ENCODE measurements at regions not wholly inside any gene's neighbourhood (a gene's known extent, or its start where the extent isn't known, plus 50 kb on each side); places are given as distances from the start of the nearest gene placed in this dataset.

GRCh38 chr1:96425382-96426129, 296.0 kb upstream of the PTBP2 start:
- TF ChIP-seq CTCF (IDR thresholded peaks at IDR 0.05 in 4 of 5, conservative IDR thresholded peaks at IDR 0.05 in 1 of 5) = no peak
- TF ChIP-seq POLR2A (IDR thresholded peaks at IDR 0.05) = no peak
- Histone ChIP-seq H3K27ac (no peak overlapping the region), H3K4me3 (no peak overlapping the region), H3K36me3 (no peaks in the 10 kb centered on the region), H3K9me3 (no peaks in the 10 kb centered on the region), H3K27me3 (no peaks in the 10 kb centered on the region), H3K4me1 (no peaks in the 10 kb centered on the region)
- intact Hi-C loops (cut with DNase I; ENCODE audit: low total_unique reads) (no loop called here), in situ Hi-C loops (cut with MboI; ENCODE audit: low sequenced_read_pairs in 4 of 4) (no loop called here)
- ATAC-seq = no peak
- no peak for DNase-seq

- TF ChIP-seq POLR2A (IDR thresholded peaks at IDR 0.05) = no peak
- no peak for TF ChIP-seq CTCF (IDR thresholded peaks at IDR 0.05 in 4 of 5, conservative IDR thresholded peaks at IDR 0.05 in 1 of 5)
- in situ Hi-C loops (cut with MboI; ENCODE audit: low sequenced_read_pairs in 4 of 4) = no loop called here
- Histone ChIP-seq H3K36me3 (no peaks in the 10 kb centered on the region), H3K27me3 (no peaks in the 10 kb centered on the region), H3K27ac (no peak overlapping the region), H3K4me3 (no peak overlapping the region), H3K4me1 (no peaks in the 10 kb centered on the region), H3K9me3 (no peaks in the 10 kb centered on the region)
- DNase-seq (no peak), ATAC-seq (no peak)
- intact Hi-C loops (cut with DNase I; ENCODE audit: low total_unique reads) = no loop called here
Measured at GRCh38 chr1:96427616-96428015, 294.0 kb upstream of the PTBP2 start.

- ATAC-seq = no peak
- Histone ChIP-seq H3K9me3 (no peaks in the 10 kb centered on the region), H3K4me1 (no peaks in the 10 kb centered on the region), H3K4me3 (no peak overlapping the region), H3K27ac (no peak overlapping the region), H3K27me3 (no peaks in the 10 kb centered on the region), H3K36me3 (no peaks in the 10 kb centered on the region)
- TF ChIP-seq CTCF (IDR thresholded peaks at IDR 0.05 in 4 of 5, conservative IDR thresholded peaks at IDR 0.05 in 1 of 5) (no peak), POLR2A (IDR thresholded peaks at IDR 0.05) (no peak)
- DNase-seq = no peak
- intact Hi-C loops (cut with DNase I; ENCODE audit: low total_unique reads) (no loop called here), in situ Hi-C loops (cut with MboI; ENCODE audit: low sequenced_read_pairs in 4 of 4) (no loop called here)
Measured at GRCh38 chr1:96445302-96445701, 276.3 kb upstream of the PTBP2 start.

- Histone ChIP-seq H3K27me3 (no peaks in the 10 kb centered on the region), H3K4me1 (no peaks in the 10 kb centered on the region), H3K27ac (no peak overlapping the region), H3K36me3 (no peaks in the 10 kb centered on the region), H3K9me3 (no peaks in the 10 kb centered on the region), H3K4me3 (no peak overlapping the region)
- intact Hi-C loops (cut with DNase I; ENCODE audit: low total_unique reads) = no loop called here
- in situ Hi-C loops (cut with MboI; ENCODE audit: low sequenced_read_pairs in 4 of 4) = no loop called here
- ATAC-seq (no peak), DNase-seq (no peak)
- no peak for TF ChIP-seq CTCF (IDR thresholded peaks at IDR 0.05 in 4 of 5, conservative IDR thresholded peaks at IDR 0.05 in 1 of 5)
Measured at GRCh38 chr1:96464066-96464465, 257.5 kb upstream of the PTBP2 start.

- in situ Hi-C loops (cut with MboI; ENCODE audit: low sequenced_read_pairs in 4 of 4) = no loop called here
- Histone ChIP-seq H3K36me3 (no peaks in the 10 kb centered on the region), H3K27me3 (no peaks in the 10 kb centered on the region), H3K4me1 (no peaks in the 10 kb centered on the region), H3K27ac (no peak overlapping the region), H3K9me3 (no peaks in the 10 kb centered on the region), H3K4me3 (no peak overlapping the region)
- TF ChIP-seq POLR2A (IDR thresholded peaks at IDR 0.05) (no peak), CTCF (IDR thresholded peaks at IDR 0.05 in 4 of 5, conservative IDR thresholded peaks at IDR 0.05 in 1 of 5) (no peak)
- intact Hi-C loops (cut with DNase I; ENCODE audit: low total_unique reads) = no loop called here
- ATAC-seq = no peak
- DNase-seq = no peak
Measured at GRCh38 chr1:96464522-96464921, 257.1 kb upstream of the PTBP2 start.

All from gastrocnemius medialis (tissue), 4 donors.